ENCODE measurements at regions not wholly inside any gene's neighbourhood (a gene's known extent, or its start where the extent isn't known, plus 50 kb on each side); places are given as distances from the start of the nearest gene placed in this dataset.

DNA sequence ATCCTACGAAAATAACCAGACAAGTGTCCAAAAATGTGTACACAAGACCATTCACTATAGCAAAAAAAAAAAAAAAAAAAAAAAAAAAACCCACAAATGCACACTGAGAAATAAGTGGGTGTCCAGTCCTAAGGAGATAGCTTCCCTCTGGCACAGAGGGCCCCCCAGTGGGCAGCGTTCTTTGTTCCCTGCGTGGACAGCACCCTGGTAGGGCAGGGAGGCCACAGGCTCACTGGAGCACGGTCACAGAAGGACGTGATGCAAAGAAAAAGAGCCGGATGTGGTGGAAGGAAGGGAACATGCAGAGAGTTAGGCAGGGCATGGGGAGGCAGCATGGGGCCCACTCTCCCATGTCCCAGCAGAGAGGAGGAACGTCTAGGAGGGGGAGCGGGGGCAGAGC lies 210.7 kb upstream of the NSMCE3 start:
- peak in 1 of 2 donors; percentile 62 for DNase-seq (ENCODE audit: low spot score in 2 of 2)
- TF ChIP-seq POLR2A (IDR thresholded peaks at IDR 0.05), result no peak
- TF ChIP-seq, protein P1, sequence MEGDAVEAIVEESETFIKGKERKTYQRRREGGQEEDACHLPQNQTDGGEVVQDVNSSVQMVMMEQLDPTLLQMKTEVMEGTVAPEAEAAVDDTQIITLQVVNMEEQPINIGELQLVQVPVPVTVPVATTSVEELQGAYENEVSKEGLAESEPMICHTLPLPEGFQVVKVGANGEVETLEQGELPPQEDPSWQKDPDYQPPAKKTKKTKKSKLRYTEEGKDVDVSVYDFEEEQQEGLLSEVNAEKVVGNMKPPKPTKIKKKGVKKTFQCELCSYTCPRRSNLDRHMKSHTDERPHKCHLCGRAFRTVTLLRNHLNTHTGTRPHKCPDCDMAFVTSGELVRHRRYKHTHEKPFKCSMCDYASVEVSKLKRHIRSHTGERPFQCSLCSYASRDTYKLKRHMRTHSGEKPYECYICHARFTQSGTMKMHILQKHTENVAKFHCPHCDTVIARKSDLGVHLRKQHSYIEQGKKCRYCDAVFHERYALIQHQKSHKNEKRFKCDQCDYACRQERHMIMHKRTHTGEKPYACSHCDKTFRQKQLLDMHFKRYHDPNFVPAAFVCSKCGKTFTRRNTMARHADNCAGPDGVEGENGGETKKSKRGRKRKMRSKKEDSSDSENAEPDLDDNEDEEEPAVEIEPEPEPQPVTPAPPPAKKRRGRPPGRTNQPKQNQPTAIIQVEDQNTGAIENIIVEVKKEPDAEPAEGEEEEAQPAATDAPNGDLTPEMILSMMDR (IDR thresholded peaks at IDR 0.05), result no peak
- intact Hi-C loops (cut with DNase I; ENCODE audit: low total_unique reads), result no loop called here
- H3K4me3 ChIP-seq (ENCODE audit: low read depth, poor library complexity, severe bottlenecking), result no peak overlapping the region
- WGBS, 2 donors, result 76 to 79% methylated on average over 8 of the region's 8 CpGs

DNA sequence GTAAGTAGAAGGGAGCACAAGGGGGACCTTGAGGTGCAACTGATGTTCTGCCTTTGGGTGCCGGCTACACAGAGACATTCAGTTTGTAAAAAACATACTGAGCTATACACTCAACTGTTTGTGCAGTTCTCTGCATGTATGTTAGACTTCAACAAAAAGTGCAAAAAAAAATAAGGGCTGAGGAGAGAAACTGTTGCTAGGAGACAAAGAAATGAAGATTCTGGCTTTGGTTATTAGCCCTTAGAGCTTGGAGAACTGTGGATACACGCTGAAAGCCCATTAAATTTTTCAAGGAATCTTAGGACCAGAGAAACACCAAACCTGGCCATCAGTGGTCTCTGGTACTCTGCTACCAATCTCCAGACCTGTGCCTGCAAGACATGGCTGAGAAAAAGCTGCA lies 207.6 kb upstream of the NSMCE3 start:
- TF ChIP-seq POLR2A (IDR thresholded peaks at IDR 0.05), result no peak
- TF ChIP-seq, protein P1 (IDR thresholded peaks at IDR 0.05), result no peak
- intact Hi-C loops (cut with DNase I; ENCODE audit: low total_unique reads), result no loop called here
- WGBS, 2 donors, result 85 to 88% methylated on average over 2 of the region's 2 CpGs
- H3K4me3 ChIP-seq (ENCODE audit: low read depth, poor library complexity, severe bottlenecking), result no peak overlapping the region
- DNase-seq (ENCODE audit: low spot score in 2 of 2), result no peak

DNA sequence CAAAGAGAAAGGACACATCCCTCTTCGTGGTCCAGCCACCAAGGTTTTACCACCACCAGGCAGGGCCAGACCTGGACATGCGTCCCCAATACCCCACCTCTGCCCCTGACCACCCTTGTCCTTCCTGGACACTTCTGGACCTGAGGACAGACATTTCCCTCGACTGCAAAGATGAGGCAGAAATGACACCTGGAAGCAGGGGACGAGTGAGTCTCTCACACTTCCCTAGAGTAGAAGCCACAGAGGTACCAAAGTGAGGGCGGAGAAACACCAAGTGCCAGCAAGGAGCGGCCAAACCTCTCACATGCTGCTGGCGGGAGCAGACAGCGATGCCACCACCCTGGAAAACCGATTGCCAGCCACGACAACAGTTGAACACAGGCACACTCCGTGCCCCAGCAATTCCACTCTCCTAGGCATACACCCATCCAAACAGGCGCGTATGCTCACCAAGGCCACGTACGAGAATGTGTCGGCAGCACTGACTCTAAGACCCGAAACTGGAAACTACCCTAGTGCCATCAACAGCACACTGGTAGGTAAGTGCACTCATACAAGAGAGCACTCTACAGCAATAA lies 207.0 kb upstream of the NSMCE3 start:
- 83 to 90% methylated on average over 17 of the region's 17 CpGs for WGBS, 2 donors
- TF ChIP-seq, protein P1 (IDR thresholded peaks at IDR 0.05), result no peak
- no peak for TF ChIP-seq POLR2A (IDR thresholded peaks at IDR 0.05)
- DNase-seq (ENCODE audit: low spot score in 2 of 2), result peak in 1 of 2 donors; percentile 75

DNA sequence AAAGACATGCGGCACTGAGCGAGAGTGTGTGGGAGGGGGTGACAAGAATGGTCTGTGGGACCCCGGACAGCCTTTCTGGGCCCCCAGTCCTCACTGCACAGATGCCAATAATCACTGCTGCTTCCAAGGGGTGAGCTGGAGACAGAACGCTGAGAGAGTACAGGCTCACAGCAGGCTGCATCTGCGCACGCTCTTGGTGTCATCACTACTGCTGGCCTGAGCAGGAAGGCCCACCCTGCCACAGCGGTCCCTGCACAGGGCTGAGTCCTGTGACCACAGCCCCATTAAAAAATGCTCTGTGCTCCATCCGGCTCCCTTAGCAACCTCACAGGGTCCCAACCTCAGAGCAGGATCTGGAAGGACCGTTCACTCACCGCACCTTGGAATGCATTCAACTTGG lies 205.5 kb upstream of the NSMCE3 start:
- 89 to 90% methylated on average over 10 of the region's 10 CpGs for WGBS, 2 donors

More for the DNA sequence above, 207.0 kb upstream of the NSMCE3 start:
- no peak overlapping the region for H3K4me3 ChIP-seq (ENCODE audit: low read depth, poor library complexity, severe bottlenecking)
- intact Hi-C loops (cut with DNase I; ENCODE audit: low total_unique reads), result no loop called here

DNA sequence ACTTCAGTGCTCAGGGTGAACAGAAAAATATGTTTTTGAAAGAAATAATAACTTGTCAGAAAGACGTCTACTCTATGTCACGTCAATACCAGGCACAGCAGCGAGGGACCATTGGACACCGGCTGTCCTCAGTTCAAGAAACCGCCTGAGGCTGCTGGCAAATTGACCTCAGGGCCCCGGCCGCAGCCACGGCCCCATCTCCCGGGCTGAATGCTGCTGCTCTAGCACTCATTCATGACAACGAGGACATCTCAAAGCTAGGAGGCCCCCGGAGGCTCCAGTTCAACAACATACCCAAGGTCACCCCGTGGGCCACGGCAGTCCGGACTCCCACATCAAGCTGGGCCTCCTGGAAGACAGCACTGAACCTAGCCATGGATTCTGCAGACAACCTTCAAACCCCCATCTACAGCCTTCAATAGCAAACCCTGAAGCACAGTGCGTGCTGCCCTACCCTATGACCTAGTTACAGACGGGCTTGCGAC lies 204.0 kb upstream of the NSMCE3 start:
- DNase-seq (ENCODE audit: low spot score in 2 of 2), result peak in 1 of 2 donors; percentile 64
- WGBS, 2 donors, result 87 to 91% methylated on average over 17 of the region's 17 CpGs

More for the DNA sequence above, 205.5 kb upstream of the NSMCE3 start:
- peak in 1 of 2 donors; percentile 54 for DNase-seq (ENCODE audit: low spot score in 2 of 2)
- TF ChIP-seq, protein P1 (IDR thresholded peaks at IDR 0.05), result no peak
- TF ChIP-seq POLR2A (IDR thresholded peaks at IDR 0.05), result no peak
- no peak overlapping the region for H3K4me3 ChIP-seq (ENCODE audit: low read depth, poor library complexity, severe bottlenecking)
- intact Hi-C loops (cut with DNase I; ENCODE audit: low total_unique reads), result no loop called here

More for the DNA sequence above, 204.0 kb upstream of the NSMCE3 start:
- no peak overlapping the region for H3K4me3 ChIP-seq (ENCODE audit: low read depth, poor library complexity, severe bottlenecking)
- intact Hi-C loops (cut with DNase I; ENCODE audit: low total_unique reads), result no loop called here
- TF ChIP-seq, protein P1 (IDR thresholded peaks at IDR 0.05), result no peak
